GM19023 (cell line): ENCODE measurements at regions not wholly inside any gene's neighbourhood (a gene's known extent, or its start where the extent isn't known, plus 50 kb on each side); places are given as distances from the start of the nearest gene placed in this dataset.

ENCODE experiments used
- ATAC-seq: cut with Tn5 transposase; IDR thresholded peaks from one replicate; pipeline ENCODE4 v1.9.1; 2021; ENCODE audit warnings: mild to moderate bottlenecking, moderate library complexity; ENCODE audit not compliant: unreplicated experiment

DNA sequence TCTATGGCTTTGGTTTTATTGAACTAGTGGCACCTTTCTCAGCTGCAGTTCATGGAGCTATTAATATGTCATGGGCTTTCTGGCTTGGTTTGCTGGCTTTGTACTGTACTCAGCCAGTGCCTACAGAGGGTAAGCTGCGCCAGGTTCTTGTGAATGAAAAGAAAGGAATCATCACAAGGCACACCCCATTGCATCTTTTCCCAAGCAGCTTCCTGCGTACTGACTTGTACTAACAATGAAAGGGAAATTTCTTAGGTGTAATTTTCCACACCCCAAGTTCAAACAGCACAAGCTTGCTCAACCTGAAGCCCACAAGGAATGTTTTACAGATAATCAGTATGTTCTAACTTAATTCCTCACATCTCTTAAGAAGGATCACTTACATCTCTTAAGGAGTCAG, 78.0 kb upstream of the TNFSF18 start:
- no peak for ATAC-seq

DNA sequence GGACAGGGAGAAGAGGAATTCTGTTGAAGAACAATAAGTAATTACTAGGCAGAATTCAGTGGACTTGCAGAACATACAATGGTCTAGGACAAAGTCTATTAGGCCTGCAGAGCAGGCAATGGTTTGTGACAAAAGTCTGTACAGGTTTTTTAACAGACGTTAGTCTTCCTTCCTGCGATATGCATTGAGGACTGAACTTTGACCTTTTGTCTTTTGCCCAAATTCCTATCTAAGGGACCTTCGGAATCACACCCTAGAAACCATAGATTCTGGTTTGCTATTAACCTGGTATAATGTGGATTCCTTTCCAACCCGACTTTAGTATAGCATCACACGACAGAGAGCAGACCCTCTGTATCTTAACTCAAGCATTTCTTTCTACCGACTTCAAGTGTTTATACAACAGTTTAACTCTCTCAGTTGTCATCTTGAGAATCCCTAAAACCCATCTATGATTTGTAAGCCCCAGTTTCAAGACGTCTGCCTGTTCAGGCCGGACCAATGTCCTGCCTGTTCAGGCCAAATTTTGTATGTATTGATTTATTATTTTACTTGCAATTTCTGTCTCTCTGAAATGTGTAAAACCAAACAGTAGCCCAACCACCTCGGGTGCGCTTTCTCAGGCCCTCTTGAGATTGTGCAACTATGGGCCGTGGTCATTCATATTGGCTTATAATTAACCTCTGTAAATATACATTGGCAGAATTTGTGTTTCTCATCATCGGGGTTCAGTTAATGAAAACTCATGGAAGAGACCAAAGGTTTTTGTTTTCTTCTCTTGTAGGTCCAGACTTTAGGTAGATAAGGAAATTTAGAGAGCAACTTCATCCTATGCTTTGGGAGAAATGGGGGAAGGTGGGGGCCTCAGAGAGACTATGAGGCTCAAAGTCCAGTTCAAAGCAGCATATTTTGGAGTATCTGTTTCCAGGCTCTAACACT, 76.9 kb upstream of the TNFSF18 start:
- no peak for ATAC-seq

DNA sequence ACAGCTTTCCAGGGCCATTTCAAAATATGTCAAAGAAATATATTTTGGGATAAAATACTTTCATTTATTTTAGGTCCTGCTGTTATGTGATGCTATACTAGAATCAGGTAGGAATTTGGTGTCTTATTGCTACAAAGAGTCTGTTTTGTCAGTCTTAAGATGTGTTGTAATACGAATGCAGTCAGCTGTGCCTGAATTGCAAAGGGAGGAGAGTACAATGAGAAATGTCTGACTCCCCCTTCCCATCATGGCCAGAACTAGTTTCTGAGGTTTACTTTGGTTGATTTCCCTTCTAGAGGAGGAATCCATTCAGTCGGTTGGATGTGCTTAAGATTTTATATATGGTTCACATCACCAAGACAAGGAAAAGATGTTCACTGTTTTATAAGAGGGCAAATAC, 75.7 kb upstream of the TNFSF18 start:
- no peak for ATAC-seq

DNA sequence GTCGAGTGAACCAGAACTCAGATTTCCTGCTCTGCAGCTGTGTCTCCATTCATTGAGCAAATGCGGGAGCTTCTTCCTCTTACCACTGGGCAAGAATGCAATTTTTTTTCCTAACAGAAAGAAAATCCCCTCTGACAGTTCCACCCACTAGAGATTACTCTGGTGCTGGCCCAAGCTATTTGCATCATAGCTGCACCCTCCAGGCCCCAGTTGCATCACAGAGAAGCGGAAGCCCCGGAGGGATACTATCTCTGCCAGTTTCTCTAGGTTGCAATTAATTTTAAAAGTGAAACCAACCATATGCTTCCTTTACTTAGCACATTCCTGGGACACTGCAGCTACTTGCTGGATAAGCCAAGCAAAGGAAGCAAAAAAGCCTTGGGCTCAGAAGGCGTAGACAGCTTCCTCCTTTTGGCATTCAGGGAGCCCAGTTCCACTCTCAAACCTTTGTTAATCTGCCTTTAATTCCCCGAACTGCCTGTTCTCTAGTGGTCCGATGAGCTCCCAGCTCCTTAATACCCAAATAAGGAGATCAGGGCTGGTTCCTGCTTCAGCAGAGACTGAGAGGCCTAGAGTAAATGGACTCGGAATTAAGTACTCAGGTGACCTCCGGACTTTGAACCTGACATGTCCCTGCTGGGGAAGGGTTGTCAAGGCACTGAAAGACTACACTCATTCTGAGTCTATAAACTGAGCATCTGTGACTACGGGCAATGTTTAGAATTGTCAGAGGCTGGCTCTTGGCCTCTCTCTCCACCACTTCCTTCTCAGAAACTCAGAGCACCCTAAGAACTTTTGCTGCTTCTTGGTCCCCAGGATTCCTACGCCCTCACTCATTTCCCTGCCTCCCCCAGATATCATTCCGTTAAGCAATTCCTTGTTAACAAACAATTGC, 72.5 kb upstream of the TNFSF18 start:
- no peak for ATAC-seq

DNA sequence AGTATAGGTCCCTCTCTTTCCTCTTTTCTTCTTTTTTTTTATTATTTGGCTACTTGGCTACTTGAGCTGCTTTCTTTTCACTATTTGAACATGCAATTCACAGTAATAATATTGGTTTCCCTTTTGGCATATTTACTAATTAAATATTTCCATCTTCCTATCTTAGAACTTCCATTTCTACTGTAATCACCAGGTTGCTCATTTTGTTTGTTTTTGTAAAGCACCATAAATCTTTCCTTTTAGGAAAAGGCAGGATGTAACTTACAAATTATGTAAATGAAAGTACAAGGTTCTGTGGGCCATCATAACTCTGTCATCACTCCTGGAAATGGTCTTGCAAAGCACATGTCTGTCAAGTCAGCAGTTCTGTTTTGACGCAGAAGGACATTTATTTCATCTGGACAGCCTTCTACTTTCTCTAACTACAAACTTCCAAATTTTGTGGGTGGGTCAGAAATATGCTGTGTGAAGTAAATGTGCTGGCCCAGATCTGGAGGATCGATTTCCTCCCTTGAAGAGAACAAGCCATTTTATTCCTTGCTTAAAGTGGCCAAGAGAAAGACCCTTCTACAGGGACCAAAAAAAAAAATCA, 71.7 kb upstream of the TNFSF18 start:
- ATAC-seq: no peak

DNA sequence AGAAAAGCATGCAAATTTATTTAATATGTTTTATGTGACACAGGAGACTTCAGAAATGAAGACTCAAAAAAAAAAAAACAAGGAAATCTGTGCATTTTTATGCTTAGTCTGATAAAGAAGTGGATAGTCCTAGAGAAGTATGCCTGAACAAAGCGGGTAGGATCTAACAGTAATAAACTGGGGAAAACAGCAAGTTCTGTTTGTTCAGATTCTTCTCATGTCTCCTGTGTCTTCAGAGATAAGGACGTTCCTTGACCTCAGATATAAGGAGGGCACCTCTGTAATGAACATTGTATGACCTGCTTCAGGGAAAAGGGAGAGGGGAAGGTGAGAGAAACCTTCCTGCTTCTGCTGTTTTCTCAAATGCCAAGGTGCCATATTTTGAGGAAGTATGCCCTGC, 67.7 kb upstream of the TNFSF18 start:
- ATAC-seq: no peak

DNA sequence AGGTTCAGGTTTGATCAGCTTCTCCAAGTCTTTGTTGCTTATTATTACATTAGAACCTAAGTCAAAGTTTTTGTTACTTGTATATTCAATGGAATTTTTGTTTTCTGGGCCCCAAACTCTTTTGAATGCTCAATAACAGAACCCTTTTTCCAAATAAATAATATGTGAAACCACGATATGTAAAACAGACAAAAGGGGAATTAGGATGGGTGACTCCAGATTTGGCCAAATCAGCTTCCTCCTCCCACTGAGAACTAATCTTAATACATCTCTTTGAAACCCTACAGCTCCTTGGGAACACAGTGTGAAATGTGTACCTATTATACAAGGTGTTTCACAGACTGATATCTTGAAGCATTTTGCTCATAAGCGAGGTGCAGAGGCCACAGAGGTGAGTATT, 67.0 kb upstream of the TNFSF18 start:
- no peak for ATAC-seq

DNA sequence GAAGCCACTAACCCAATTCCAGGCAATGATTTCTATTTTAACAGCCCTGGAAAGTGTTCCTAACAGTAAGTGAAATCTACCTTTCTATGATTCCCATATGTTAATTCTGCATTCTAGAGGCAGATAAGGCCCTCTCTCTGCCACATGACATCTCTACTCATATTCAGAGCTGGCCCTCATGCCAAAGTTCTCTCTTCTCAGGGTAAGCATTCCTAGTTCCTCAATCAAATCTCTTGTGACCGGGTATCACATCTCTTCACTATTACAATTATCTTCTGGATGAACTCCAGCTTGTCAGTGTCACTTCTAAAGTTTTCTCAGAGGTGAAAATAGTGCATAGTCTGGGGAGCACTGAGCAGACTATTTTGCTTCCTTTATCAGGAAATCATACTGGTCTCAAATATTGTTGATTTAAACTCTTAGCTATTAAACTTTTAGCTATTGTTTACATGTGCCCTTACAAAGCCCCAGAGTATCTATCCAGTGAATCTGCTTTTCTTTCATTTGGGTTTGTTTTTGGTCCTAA, 66.4 kb upstream of the TNFSF18 start:
- ATAC-seq: no peak

DNA sequence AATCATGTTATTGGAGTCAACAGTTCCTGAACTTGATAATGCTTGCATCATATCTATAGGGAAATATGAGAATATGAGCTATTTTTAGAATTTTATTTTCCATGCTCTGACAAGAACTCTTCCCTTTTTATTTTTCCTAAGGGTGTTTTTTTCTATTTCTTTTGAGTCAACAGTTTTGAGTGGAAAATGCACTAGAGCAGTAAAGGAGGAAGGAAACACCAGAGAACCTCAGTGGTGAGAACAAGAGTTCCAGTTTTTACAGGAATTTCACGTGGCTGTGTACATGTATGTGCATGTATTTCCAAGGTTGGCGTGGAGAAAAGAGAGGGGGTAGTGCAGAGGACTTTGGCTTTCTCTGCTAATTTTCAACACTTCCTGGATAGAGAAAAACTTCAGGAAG, 63.6 kb upstream of the TNFSF18 start:
- ATAC-seq: no peak

DNA sequence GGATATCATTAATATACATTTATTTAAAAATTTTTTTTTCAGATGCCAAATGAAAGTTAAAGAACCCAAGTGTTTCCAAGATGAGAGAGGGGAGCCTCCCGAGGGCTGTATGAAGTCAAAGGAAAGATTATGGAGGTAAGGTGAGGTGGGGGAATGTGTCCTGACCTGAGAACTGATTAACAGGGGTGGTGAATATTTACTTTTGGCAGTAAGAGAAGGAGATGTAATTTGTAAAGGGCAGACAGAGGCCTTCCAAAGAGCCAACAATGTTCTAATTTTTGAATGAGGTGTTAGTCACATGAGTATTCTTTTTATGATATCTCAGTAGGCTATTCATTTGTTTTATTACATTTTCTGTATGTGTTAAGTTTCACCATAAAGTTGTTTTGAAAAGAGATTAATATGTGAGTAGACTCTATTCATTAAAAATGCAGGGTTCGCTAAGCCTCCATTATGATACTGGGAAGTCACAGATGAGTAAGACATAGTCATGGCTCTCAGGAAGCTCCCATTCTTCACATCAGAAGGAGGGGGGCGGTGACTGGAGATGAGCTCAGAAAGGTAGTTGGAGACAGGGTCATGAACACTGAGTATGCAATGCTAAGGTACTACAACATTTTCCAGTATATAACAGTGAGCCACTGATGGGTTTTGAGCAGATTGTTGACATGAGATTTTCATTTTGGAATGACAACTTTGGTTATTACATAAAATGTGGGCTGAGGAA, 62.4 kb upstream of the TNFSF18 start:
- ATAC-seq: no peak

DNA sequence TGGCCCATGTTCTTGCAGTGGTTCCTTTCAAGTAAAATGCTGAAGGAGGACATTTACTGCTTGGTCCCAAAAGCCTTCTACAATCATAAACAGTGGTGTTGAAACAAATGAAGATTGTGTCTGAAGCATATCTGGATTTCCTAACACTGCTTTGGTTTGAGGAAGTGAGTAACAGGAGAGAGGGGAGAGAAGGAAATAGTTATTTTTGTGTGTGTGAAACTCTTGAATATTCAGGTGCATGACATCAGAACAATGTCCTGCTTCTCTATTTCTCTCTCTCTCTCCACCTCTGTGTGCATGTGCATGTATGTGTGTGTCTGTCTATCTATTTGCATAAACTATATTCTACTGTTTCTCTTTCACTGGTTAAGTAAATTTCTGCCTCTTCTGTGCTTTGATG, 61.4 kb upstream of the TNFSF18 start:
- ATAC-seq: peak; percentile 95

DNA sequence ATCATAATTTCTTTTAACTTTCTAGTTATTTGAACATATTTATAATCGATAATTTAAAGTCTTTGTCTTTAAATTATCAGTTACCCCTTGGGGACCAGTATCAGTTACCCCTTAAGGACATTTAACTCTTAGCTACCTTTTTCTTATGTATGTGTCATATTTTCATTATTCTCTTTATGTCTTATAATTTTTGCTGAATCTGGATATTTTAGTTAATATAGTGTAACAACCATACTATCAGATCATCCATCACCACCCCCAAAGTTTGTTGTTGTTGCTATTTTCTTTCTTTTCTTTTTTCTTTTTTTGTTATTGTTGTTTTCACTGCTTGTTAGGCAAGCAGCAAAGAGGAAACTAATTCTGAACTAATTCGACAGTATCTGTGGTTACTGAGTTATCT, 57.0 kb upstream of the TNFSF18 start:
- ATAC-seq: no peak

DNA sequence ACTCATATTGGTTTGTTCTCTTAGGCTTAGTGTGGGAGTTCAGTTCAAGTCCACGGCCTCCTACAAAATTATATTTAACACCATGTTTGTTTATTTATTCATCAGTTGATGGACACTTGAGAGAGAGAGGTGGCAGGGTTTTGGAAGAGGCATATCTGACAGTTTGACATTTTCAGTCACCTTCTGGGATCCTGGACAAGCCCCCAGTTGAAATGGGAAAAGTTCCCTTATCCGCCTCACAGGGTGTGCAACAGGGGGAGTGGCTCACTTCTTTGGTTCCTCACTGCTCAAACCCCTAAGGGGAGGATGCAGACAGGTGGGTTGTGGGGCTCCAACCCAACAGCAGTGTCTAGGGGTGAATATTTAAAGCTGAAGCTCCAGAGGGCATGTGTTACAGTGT, 52.3 kb upstream of the TNFSF18 start:
- no peak for ATAC-seq

DNA sequence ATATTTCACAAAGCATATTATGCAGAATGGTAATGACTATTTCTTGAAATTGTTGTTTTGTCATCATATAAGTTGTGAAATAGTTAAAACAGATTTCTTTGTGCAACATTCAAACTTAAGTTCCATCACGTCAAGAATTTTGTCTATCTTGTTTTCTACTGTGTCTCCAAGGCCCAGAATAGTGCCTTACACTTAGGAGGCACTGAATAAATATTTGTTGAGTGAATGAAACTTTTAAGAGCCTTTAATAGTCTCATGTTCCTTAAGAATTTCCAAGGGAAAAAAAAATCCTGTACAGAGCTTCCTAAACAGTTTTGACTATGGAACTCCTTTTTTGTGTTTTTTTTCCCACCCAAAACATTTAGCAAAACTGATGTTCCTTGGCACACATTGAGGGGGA, 50.8 kb upstream of the TNFSF18 start:
- ATAC-seq: no peak

DNA sequence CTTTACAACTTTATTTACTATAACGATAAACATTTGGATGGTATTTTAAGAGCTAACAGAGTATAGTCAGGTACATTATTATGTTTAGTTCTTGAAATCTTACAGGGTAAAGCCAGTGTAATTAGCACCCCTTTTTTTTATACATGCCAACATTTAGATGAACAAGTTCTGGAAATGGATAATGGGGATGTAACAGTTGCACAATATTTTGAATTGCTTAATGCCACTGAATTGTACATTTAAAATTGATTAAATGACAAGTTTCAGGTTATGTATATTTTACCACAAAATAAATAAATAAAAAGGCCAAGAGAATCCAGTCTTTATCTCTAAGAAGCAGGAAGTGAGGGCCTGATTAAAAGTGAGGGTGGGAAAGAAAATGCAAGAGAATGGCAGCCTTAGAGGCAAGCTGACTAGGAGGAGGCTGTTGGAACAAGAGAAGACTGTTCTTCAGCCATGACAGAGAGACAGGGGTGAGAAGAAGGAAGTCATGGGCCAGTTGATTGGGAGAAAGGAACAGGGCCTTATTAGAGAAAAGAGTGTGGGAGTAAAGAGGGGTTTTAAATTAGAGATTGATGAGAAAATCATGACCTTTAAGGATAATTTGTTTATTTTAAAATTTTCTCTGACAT, 49.9 kb upstream of the TNFSF18 start:
- ATAC-seq: no peak
